ENCODE measurements at regions not wholly inside any gene's neighbourhood (a gene's known extent, or its start where the extent isn't known, plus 50 kb on each side); places are given as distances from the start of the nearest gene placed in this dataset.

- TF ChIP-seq CTCF (IDR thresholded peaks at IDR 0.05; ENCODE audit: poor library complexity, severe bottlenecking) (no peak), TAF1 (IDR thresholded peaks at IDR 0.05; ENCODE audit: low read depth) (no peak), REST (IDR thresholded peaks at IDR 0.05; ENCODE audit: borderline replicate concordance) (no peak), POLR2AphosphoS5 (IDR thresholded peaks at IDR 0.05) (no peak), EZH2 (IDR thresholded peaks at IDR 0.05; ENCODE audit: borderline replicate concordance, insufficient read depth, low read length, poor library complexity, severe bottlenecking) (no peak), EP300 (conservative IDR thresholded peaks at IDR 0.05; ENCODE audit: poor library complexity, severe bottlenecking) (no peak), RAD21 (conservative IDR thresholded peaks at IDR 0.05) (no peak)
Observed at GRCh38 chr12:89247967-89248366, 104.3 kb downstream of the DUSP6 start.
